GM19240 (cell line): ENCODE measurements at regions not wholly inside any gene's neighbourhood (a gene's known extent, or its start where the extent isn't known, plus 50 kb on each side); places are given as distances from the start of the nearest gene placed in this dataset.
"Not testable (repeated sequence)": the region's sequence is repeated elsewhere in the genome, so short reads cannot be mapped to it uniquely, and the experiment has no call there.

ENCODE experiments used
- DNase-seq: peaks from one replicate; pipeline ENCODE4 v3.0.0; 2011; ENCODE audit warnings: low spot score; ENCODE audit not compliant: insufficient read length

GRCh38 chr12:90512518-90512917 lies 442.5 kb downstream of the CCER1 start:
- DNase-seq = no peak

DNA sequence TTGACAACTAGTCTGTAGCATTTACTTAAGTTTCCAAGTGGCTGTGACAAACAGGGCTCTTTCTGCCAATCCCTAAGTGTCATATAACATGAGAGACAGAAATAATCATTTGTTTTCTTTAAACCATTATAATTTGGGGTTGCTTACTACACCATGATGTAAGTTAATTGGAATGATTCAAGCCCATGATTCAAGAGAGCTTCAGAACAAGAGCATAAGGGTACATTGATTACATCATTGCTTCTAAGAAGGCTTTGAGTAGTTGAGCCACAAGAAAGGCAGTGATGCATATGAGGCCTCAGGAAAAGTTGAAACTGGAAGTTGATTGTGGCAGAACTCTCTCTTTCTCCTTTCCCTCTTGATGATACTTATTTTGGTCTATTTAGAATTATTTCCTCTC lies 444.0 kb downstream of the CCER1 start:
- DNase-seq = no peak

- no peak for DNase-seq
Measured at GRCh38 chr12:90504806-90505205, 450.2 kb downstream of the CCER1 start.

DNA sequence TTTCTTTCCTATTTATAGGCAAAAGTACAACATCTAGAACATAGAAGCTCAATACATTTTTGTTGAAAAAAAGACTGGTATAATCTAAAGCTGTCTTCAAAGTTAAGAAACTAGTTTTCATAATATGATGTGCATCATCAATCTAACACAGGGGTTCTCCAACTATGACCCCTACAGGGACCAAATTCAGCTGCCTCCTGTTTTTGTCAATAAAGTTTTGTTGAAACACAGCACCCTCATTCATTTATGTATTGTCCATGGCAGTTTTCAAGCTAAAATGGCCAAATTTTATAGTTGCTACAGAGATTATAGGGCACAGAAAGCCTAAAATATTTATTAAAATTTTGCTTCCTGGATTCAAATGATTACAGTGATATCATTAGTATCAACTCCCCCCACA lies 452.9 kb downstream of the CCER1 start:
- DNase-seq = no peak

- no peak for DNase-seq
Measured at GRCh38 chr12:90501412-90501811, 453.6 kb downstream of the CCER1 start.

- no peak for DNase-seq
Measured at GRCh38 chr12:90499795-90500194, 455.2 kb downstream of the CCER1 start.

- DNase-seq = no peak
Measured at GRCh38 chr12:90497923-90498545, 456.9 kb downstream of the CCER1 start.

GRCh38 chr12:90490355-90490754 lies 464.6 kb downstream of the CCER1 start:
- DNase-seq = no peak

GRCh38 chr12:90489141-90489540 lies 465.8 kb downstream of the CCER1 start:
- no peak for DNase-seq

DNA sequence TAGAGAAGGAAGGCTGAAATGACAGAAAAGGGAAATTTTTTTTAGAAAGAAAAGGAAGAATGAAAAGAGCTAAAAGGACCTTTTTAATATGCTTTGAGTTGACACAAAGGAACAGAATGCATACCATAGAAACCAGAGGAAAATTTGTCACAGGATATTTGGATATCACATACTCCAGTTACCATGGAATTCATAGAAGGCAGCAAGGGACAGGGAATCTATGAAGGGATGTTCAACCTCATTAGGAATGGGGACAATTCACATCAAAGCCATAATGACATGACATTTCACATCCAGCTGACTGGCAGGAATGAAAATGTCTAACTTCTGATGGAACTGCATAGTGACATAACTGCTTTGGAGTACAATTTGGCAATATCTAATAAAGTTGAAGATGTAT lies 469.4 kb downstream of the CCER1 start:
- no peak for DNase-seq

DNA sequence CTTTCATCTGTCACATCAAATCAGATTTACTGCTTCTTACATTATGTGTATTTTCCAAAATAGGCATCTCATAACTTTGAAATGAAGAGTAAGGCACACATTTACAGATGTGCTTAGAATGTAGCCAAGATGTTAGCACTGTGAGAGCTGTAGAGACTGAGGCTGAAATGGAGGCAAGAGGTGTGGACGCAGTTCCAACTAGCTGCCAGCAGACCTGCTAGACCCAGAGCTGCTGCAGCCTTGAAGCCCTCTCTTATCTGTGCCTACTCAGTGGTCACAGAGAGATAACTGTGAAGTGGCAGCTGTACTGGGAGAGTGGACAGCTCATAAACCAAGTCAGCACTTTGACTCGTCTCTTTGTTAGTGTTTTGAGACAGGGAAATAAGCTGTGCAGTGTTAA lies 470.9 kb downstream of the CCER1 start:
- DNase-seq = no peak

DNA sequence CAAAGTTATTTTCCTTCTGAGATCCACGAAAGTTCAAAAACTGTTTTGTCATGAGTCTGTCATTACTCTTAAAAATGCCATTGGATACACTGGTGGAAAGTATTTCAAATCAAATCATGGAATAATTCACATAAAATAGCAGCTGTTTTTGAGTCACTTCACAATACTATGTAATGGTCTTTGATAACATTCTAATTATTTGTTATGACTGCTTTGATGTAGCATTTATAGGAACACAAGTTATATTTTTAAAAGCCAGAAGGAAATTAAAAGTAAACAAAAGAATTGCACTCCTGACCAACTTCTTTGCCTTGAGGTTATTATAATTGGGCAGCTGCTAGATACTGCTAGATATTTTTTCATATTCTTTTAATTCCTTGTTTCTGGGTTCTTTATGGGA lies 473.2 kb downstream of the CCER1 start:
- no peak for DNase-seq

DNA sequence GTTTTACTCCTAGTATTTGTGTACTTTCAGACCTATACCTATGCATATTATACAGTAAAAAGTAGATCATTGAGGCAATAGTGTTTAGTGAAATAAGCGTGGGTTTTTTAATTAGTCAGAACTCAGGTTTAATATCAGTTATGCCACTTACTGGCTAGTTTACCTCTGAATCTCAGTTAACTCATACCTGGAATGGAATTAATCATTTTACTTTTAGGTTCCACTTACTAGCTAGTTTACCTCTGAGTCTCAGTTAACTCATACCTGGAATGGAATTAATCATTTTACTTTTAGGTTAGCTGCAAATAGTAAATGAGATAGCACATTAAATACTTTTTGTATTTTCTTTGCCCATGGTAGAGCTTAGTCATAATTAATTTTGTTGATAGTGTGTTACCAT lies 475.7 kb downstream of the CCER1 start:
- no peak for DNase-seq

- no peak for DNase-seq
Measured at GRCh38 chr12:90473831-90474230, 481.1 kb downstream of the CCER1 start.

DNA sequence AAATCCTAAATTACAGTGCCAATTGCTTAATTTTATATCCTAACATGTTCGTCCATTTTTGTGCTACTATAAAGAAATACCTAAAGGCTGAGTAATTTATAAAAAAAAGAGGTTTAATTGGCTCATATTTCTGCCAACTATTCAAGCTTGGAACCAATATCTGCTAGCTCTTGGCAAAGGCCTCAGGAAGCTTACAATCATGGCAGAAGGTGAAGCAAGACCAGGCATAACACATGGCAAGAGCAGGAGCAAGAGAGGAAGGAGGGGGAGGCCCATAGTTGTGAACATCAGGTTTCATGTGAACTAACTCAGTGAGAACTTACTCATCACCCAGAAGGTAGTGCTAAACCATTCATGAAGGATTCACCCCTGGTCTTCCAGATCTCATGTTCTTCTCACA lies 494.3 kb downstream of the CCER1 start:
- DNase-seq = no peak

GRCh38 chr12:90456248-90456647 lies 498.7 kb downstream of the CCER1 start:
- no peak for DNase-seq

GRCh38 chr12:90455756-90456155 lies 499.2 kb downstream of the CCER1 start:
- DNase-seq = no peak

DNA sequence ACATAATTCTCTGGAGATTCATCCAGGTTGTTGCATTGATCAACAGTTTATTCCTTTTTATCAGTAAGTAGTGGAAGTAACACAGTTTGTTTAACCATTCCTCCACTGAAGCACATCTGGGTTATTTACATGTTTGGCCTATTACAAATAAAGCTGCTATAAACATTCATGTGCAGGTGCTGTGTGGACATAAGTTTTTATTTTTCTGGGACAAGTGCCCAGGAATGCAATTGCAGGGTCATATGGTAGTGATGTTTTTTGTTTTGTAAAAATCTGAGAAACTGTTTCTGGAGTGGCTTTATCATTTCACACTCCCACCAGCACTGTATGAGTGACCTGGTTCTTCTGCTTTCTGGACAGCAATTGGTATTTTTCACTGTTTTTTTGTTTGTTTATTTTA lies 505.4 kb downstream of the CCER1 start:
- DNase-seq = no peak

DNA sequence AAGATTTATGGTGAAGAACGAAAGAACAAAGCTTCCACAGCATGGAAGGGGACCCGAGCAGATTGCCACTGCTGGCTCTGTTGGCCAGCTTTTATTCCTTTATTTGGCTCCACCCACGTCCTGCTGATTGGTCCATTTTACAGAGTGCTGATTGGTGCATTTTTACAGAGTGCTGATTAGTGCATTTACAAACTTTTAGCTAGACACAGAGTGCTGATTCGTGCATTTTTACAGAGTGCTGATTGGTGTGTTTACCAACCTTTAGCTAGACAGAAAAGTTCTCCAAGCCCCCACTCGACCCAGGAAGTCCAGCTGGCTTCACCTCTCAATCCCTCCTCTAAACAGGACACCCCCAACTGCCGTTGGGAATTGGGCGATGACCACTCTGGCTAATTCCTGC lies 511.5 kb downstream of the CCER1 start:
- DNase-seq = not testable (repeated sequence)

- no peak for DNase-seq
Measured at GRCh38 chr12:90441431-90441830, 513.5 kb downstream of the CCER1 start.

DNA sequence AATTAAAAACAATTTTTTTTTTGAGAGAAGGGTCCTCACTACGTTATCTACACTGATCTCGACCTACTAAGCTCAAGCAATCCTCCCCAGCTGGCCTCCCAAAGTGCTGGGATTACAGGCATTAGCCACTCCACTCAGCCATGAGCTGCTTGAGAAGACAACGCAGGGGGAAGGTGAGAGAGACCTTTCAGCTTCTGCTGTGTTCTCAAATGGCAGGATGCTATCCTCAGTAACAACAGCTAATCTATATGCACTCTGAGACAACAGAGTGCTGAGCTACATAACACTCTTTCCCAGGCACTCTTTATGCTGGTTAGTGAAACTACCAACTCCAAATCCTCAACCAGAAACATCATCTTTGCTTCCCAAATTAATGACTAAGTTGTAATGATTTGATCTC lies 526.1 kb downstream of the CCER1 start:
- no peak for DNase-seq

DNA sequence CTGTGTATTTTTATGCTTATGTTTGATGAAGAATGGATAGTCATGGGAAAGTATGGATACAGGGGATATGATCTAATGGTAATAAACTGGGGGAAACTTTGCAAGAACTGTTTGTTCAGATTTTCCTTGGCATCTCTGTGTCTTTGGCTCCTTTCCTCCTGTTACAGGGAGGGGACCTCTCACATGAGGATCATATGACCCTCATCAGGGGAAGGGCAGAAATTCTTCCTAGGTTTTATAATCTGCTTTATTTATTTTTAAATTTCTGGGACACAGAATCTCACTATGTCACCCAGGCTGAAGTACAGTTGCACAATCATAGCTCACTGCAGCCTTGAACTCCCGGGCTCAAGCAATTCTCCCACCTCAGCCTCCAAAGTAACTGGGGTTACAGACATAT lies 526.5 kb downstream of the CCER1 start:
- no peak for DNase-seq

DNA sequence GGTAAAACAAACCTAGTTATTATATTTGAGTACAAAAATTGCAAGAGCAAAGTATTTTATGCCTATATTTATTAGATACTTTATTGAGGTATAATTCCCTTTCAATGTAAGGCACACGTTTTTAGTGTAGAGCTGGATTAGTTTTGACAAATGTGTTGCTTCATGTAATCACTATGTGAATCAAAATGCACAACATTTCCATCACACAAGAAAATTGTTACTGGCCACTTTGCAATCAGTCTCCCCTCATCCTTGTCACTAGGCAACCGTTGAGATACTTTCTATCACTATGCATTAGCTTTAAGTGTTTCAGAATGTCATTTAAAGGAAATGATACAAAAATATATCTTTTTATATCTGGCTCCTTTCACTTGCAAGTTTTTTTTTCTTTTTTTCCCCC lies 531.0 kb downstream of the CCER1 start:
- DNase-seq = no peak

DNA sequence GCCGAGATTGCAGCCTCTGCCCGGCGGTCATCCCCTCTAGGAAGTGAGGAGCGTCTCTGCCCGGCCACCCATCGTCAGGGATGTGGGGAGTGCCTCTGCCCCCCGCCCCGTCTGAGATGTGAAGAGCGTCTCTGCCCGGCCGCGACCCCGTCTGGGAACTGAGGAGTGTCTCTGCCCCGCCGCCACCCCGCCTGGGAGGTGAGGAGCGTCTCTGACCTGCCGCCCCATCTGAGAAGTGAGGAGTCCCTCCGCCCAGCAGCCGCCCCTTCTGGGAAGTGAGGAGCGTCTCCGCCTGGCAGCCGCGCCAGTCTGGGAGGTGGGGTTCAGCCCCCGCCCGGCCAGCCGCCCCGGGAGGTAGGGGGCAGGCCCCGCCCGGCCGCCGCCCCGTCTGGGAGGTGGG lies 544.0 kb downstream of the CCER1 start:
- DNase-seq = no peak
